Upper lobe of right lung (tissue), 1 donor: ENCODE measurements at regions not wholly inside any gene's neighbourhood (a gene's known extent, or its start where the extent isn't known, plus 50 kb on each side); places are given as distances from the start of the nearest gene placed in this dataset.

ENCODE experiments used
- ATAC-seq: fragments of 200-7000 bp; cut with Tn5 transposase; one replicate; pipeline ENCODE4 v1.9.1; 2020; ENCODE audit warnings: mild to moderate bottlenecking, moderate library complexity
- DNase-seq: peaks from one replicate; pipeline ENCODE4 v3.0.0-alpha.2; 2020
- H3K27ac ChIP-seq: fragments of 200-600 bp; one replicate; pipeline ENCODE4 v1.8.0; 2022
- H3K27me3 ChIP-seq: fragments of 200-600 bp; one replicate; pipeline ENCODE4 v1.8.0; 2022; ENCODE audit warnings: mild to moderate bottlenecking
- H3K36me3 ChIP-seq: fragments of 200-600 bp; one replicate; pipeline ENCODE4 v1.8.0; 2022
- H3K4me1 ChIP-seq: fragments of 200-600 bp; one replicate; pipeline ENCODE4 v1.8.0; 2022
- H3K4me3 ChIP-seq: fragments of 200-600 bp; one replicate; pipeline ENCODE4 v1.8.0; 2022; ENCODE audit warnings: mild to moderate bottlenecking
- H3K9me3 ChIP-seq: fragments of 200-600 bp; one replicate; pipeline ENCODE4 v1.8.0; 2022
- CTCF ChIP-seq: fragments of 200-600 bp; IDR thresholded peaks from one replicate; pipeline ENCODE4 v1.8.0; 2022; ENCODE audit warnings: antibody characterized with exemption
- intact Hi-C: fragments of 100-400 bp; cut with DNase I; formaldehyde crosslinking; loops from one replicate; pipeline ENCODE4 v1.11.0; 2022
- donor health status: DM: no; HTN: yes; CAD: no; lungs with severe emphysema.

GRCh38 chr6:78324213-78324612, 543.1 kb upstream of the IRAK1BP1 start:
- no peaks in the 10 kb centered on the region for H3K4me1 ChIP-seq
- no peaks in the 10 kb centered on the region for H3K36me3 ChIP-seq
- no peak overlapping the region for H3K27ac ChIP-seq
- DNase-seq = no peak
- no peaks in the 10 kb centered on the region for H3K9me3 ChIP-seq
- no peak for TF ChIP-seq CTCF
- no peaks in the 10 kb centered on the region for H3K27me3 ChIP-seq
- ATAC-seq = no peak
- intact Hi-C loops = no loop called here
- no peak overlapping the region for H3K4me3 ChIP-seq

GRCh38 chr6:78340755-78341154, 526.6 kb upstream of the IRAK1BP1 start:
- Histone ChIP-seq H3K27me3 (no peaks in the 10 kb centered on the region), H3K9me3 (no peaks in the 10 kb centered on the region), H3K4me3 (no peak overlapping the region), H3K27ac (no peak overlapping the region), H3K36me3 (no peaks in the 10 kb centered on the region), H3K4me1 (no peaks in the 10 kb centered on the region)
- DNase-seq (no peak), ATAC-seq (no peak)
- no peak for TF ChIP-seq CTCF
- intact Hi-C loops = no loop called here

GRCh38 chr6:78345882-78346281, 521.5 kb upstream of the IRAK1BP1 start:
- no peak for DNase-seq
- Histone ChIP-seq H3K4me1 (no peaks in the 10 kb centered on the region), H3K9me3 (no peaks in the 10 kb centered on the region), H3K27me3 (no peaks in the 10 kb centered on the region), H3K4me3 (no peak overlapping the region), H3K36me3 (no peaks in the 10 kb centered on the region), H3K27ac (no peak overlapping the region)
- TF ChIP-seq CTCF = no peak
- intact Hi-C loops = no loop called here
- no peak for ATAC-seq

- no peaks in the 10 kb centered on the region for H3K36me3 ChIP-seq
- no peaks in the 10 kb centered on the region for H3K4me1 ChIP-seq
- intact Hi-C loops = no loop called here
- no peak for DNase-seq
- ATAC-seq = no peak
- TF ChIP-seq CTCF = no peak
- H3K27ac ChIP-seq = no peak overlapping the region
- H3K4me3 ChIP-seq = no peak overlapping the region
- H3K9me3 ChIP-seq = no peaks in the 10 kb centered on the region
- no peaks in the 10 kb centered on the region for H3K27me3 ChIP-seq
These were observed 520.0 kb upstream of the IRAK1BP1 start for GRCh38 chr6:78347191-78347916.

GRCh38 chr6:78353040-78353439, 514.3 kb upstream of the IRAK1BP1 start:
- Histone ChIP-seq H3K36me3 (no peaks in the 10 kb centered on the region), H3K27me3 (no peaks in the 10 kb centered on the region), H3K4me3 (no peak overlapping the region), H3K4me1 (no peaks in the 10 kb centered on the region), H3K27ac (no peak overlapping the region), H3K9me3 (no peaks in the 10 kb centered on the region)
- DNase-seq (no peak), ATAC-seq (no peak)
- no peak for TF ChIP-seq CTCF
- intact Hi-C loops = no loop called here

- H3K27me3 ChIP-seq = no peaks in the 10 kb centered on the region
- H3K9me3 ChIP-seq = no peaks in the 10 kb centered on the region
- DNase-seq = no peak
- ATAC-seq = no peak
- no peaks in the 10 kb centered on the region for H3K4me1 ChIP-seq
- no peaks in the 10 kb centered on the region for H3K36me3 ChIP-seq
- H3K4me3 ChIP-seq = no peak overlapping the region
- H3K27ac ChIP-seq = no peak overlapping the region
- TF ChIP-seq CTCF = no peak
- intact Hi-C loops = no loop called here
These were observed 503.7 kb upstream of the IRAK1BP1 start for GRCh38 chr6:78363688-78364087.
